ENCODE measurements at regions not wholly inside any gene's neighbourhood (a gene's known extent, or its start where the extent isn't known, plus 50 kb on each side); places are given as distances from the start of the nearest gene placed in this dataset.

DNA sequence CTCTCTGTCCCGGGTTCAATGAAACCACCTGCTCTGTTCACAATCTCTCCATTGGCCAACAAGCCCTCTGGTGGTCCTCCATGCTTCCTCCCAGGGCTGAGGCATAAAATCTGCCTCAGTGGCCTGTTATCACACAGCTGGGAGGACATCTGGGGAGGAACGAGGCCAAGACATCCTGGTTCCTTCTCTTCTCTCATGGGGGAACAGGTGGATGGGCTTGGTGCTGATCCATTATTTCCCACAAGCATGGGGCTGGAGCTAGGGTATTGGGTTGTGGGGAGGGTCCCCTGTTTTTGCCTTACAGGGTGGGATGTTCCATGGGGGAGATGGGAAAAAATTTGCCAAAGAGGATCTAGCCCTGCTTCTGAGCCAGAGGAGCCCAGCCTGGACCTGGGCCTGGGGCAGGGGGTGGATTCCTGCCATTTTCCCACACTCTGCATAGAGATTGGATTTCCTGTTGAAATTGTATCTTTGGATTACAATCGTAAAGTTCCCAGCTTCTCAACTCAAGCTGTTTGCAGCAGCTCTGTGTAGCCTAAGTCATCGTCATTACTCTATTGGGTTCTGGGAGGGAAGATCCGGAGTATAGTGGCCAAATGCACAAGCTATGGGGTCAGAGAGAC lies 124.7 kb downstream of the NAV1 start:
- H3K27me3 ChIP-seq, result no peaks in the 10 kb centered on the region
- TF ChIP-seq, protein P1, sequence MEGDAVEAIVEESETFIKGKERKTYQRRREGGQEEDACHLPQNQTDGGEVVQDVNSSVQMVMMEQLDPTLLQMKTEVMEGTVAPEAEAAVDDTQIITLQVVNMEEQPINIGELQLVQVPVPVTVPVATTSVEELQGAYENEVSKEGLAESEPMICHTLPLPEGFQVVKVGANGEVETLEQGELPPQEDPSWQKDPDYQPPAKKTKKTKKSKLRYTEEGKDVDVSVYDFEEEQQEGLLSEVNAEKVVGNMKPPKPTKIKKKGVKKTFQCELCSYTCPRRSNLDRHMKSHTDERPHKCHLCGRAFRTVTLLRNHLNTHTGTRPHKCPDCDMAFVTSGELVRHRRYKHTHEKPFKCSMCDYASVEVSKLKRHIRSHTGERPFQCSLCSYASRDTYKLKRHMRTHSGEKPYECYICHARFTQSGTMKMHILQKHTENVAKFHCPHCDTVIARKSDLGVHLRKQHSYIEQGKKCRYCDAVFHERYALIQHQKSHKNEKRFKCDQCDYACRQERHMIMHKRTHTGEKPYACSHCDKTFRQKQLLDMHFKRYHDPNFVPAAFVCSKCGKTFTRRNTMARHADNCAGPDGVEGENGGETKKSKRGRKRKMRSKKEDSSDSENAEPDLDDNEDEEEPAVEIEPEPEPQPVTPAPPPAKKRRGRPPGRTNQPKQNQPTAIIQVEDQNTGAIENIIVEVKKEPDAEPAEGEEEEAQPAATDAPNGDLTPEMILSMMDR (IDR thresholded peaks at IDR 0.05; ENCODE audit: low read depth, low read length), result no peak
- DNase-seq (ENCODE audit: low read depth in 1 of 2, low spot score in 1 of 2), result no peak

DNA sequence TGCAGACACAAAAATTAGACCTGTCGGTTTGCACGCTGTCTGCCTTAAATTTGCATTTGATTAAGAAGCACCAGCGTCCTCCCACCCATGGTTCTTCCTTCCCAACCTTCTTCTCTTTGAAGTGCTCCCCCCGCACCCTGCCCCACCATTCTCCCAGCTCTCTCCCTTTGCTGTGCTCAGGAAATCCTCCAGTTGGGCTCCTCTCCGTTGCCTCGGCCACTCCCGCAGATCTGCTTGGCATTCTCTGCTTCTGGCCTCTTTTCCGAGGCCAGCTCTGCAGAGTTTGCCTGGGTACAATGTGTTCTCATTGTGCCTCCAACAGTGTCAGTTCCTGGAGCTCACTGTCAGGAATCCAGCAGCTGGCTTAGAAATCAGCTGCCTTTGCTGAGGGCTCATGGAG lies 126.1 kb downstream of the NAV1 start:
- Histone ChIP-seq H3K27ac (no peak overlapping the region), H3K9me3 (ENCODE audit: low read depth) (no peaks in the 10 kb centered on the region), H3K4me1 (ENCODE audit: low read depth) (no peaks in the 10 kb centered on the region), H3K27me3 (no peaks in the 10 kb centered on the region), H3K36me3 (no peaks in the 10 kb centered on the region), H3K4me3 (no peak overlapping the region)
- TF ChIP-seq, protein P1 (IDR thresholded peaks at IDR 0.05; ENCODE audit: low read depth, low read length), result no peak
- DNase-seq (ENCODE audit: low read depth in 1 of 2, low spot score in 1 of 2), result no peak

More for the DNA sequence above, 124.7 kb downstream of the NAV1 start:
- Histone ChIP-seq H3K36me3 (no peaks in the 10 kb centered on the region), H3K4me1 (ENCODE audit: low read depth) (no peaks in the 10 kb centered on the region), H3K4me3 (no peak overlapping the region), H3K27ac (no peak overlapping the region), H3K9me3 (ENCODE audit: low read depth) (no peaks in the 10 kb centered on the region)

DNA sequence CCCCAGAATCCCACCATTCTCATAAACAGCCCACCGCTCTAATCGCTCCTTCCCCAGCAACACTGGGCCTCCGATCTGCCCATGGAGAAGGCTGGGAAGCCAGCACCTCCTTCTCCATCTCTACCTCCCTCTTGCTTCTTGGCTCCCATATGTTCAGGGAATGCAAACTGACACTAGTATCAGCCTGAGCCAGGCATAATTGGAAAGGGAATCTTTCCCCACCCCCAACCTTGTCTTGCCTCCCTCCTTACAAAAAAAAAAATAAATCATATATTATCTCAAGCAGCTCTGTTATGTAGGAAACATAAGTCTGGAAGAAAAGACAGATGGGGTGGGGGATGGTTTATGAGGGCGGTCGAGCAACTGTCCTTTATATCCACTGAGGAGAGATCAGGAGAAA lies 127.2 kb downstream of the NAV1 start:
- H3K4me1 ChIP-seq (ENCODE audit: low read depth), result no peaks in the 10 kb centered on the region
- H3K27ac ChIP-seq, result no peak overlapping the region
- DNase-seq (ENCODE audit: low read depth in 1 of 2, low spot score in 1 of 2), result no peak
- TF ChIP-seq, protein P1 (IDR thresholded peaks at IDR 0.05; ENCODE audit: low read depth, low read length), result no peak
- H3K4me3 ChIP-seq, result no peak overlapping the region
- H3K9me3 ChIP-seq (ENCODE audit: low read depth), result no peaks in the 10 kb centered on the region
- no peaks in the 10 kb centered on the region for H3K27me3 ChIP-seq
- H3K36me3 ChIP-seq, result no peaks in the 10 kb centered on the region

DNA sequence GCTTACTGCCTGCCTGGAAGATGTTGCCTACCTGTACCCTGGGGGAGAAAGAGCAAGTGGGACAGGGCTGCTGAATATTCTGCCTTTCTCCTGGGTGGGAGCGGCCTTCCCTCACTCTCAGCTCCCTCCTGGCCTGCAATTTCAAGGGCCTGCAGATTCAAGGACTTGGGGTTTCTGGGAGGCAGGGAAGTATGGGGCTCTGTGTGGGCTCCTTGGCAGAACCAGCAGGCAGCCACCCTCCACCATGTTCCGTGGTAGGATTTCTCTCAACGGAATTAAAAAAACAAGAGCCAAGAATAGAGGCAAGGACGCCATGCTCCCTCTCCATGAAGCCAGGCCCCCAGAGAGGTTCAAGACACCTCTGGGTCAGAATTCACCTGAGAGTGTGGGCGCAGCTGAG lies 127.7 kb downstream of the NAV1 start:
- Histone ChIP-seq H3K4me1 (ENCODE audit: low read depth) (no peaks in the 10 kb centered on the region), H3K4me3 (no peak overlapping the region), H3K27me3 (no peaks in the 10 kb centered on the region), H3K36me3 (no peaks in the 10 kb centered on the region), H3K27ac (no peak overlapping the region), H3K9me3 (ENCODE audit: low read depth) (no peaks in the 10 kb centered on the region)
- TF ChIP-seq, protein P1 (IDR thresholded peaks at IDR 0.05; ENCODE audit: low read depth, low read length), result no peak
- no peak for DNase-seq (ENCODE audit: low read depth in 1 of 2, low spot score in 1 of 2)

DNA sequence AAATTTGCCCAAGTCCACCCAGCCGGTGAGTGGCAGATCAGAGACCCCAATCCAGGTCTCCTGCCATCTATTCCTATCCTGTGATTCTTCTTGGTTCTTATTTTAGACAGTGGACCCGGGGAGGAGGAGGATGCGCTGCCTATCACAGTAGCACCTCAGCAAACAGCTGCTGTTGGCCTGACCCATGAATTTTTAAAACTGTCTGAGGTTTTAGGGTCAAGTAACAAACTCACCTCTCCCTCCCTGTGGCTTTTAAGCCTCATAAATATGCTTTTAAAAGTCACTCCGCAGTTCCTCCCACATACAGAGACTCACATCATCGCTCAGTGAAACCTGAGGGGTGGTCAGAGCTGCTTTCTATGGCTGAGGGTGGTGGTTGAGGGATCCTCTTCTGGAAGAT lies 128.6 kb downstream of the NAV1 start:
- H3K27ac ChIP-seq, result no peak overlapping the region
- H3K9me3 ChIP-seq (ENCODE audit: low read depth), result no peaks in the 10 kb centered on the region
- DNase-seq (ENCODE audit: low read depth in 1 of 2, low spot score in 1 of 2), result no peak
- no peak overlapping the region for H3K4me3 ChIP-seq
- TF ChIP-seq, protein P1 (IDR thresholded peaks at IDR 0.05; ENCODE audit: low read depth, low read length), result no peak
- no peaks in the 10 kb centered on the region for H3K27me3 ChIP-seq
- peaks cover 3% of the 10 kb centered on the region for H3K4me1 ChIP-seq (ENCODE audit: low read depth)
- no peaks in the 10 kb centered on the region for H3K36me3 ChIP-seq

Measured in cardiac muscle cell (in vitro differentiated cells and primary cell).